ENCODE measurements at regions not wholly inside any gene's neighbourhood (a gene's known extent, or its start where the extent isn't known, plus 50 kb on each side); places are given as distances from the start of the nearest gene placed in this dataset.

DNA sequence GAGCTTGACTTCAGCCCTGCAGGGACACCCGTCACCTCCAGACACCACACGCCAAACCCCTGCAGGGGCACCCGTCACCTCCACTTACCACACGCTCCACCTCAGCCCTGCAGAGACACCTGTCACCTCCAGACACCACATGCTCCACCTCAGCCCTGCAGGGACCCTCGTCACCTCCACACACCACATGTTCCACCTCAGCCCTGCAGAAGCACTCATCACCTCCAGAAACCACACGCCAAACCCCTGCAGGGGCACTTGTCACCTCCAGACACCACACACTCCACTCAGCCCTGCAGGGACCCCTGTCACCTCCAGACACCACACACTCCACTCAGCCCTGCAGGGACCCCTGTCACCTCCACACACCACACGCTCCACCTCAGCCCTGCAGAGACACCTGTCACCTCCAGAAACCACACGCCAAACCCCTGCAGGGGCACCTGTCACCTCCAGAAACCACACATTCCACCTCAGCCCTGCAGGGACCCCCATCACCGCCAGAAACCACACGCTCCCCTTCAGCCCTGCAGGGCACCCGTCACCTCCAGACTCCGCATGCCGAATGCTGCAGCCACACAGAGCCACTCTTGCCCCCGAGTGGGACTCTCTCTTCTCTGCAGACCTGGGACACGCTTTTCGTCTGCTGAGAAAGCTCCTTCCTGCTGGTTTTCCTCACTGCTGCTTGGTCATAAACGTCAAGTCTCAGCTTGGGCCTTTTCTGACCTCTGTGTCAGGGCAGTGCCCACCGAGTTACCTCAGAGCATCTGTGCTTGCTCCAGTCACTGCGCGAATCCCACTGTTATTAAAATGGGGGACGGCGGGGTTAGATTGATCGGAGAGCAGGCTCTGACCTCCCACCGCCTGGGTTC, 77.5 kb upstream of the SALL3 start:
- H3K9me2 ChIP-seq (ENCODE audit: insufficient read depth, low read length) = no peaks in the 10 kb centered on the region
- ChIA-PET POLR2A (no interaction called here), CTCF (ENCODE audit: unreplicated experiment) (no interaction called here)
- H4K20me1 ChIP-seq (ENCODE audit: insufficient read depth, low read length) = no peaks in the 10 kb centered on the region
- no peak for DNase-seq (ENCODE audit: low spot score)
- TF ChIP-seq EZH2phosphoT487 (IDR thresholded peaks at IDR 0.05; ENCODE audit: borderline replicate concordance, low read depth, low read length) = no peak
- TF ChIP-seq, protein P1, sequence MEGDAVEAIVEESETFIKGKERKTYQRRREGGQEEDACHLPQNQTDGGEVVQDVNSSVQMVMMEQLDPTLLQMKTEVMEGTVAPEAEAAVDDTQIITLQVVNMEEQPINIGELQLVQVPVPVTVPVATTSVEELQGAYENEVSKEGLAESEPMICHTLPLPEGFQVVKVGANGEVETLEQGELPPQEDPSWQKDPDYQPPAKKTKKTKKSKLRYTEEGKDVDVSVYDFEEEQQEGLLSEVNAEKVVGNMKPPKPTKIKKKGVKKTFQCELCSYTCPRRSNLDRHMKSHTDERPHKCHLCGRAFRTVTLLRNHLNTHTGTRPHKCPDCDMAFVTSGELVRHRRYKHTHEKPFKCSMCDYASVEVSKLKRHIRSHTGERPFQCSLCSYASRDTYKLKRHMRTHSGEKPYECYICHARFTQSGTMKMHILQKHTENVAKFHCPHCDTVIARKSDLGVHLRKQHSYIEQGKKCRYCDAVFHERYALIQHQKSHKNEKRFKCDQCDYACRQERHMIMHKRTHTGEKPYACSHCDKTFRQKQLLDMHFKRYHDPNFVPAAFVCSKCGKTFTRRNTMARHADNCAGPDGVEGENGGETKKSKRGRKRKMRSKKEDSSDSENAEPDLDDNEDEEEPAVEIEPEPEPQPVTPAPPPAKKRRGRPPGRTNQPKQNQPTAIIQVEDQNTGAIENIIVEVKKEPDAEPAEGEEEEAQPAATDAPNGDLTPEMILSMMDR (conservative IDR thresholded peaks at IDR 0.05; ENCODE audit: low read length) = no peak
- no peak overlapping the region for H2AFZ ChIP-seq (ENCODE audit: low read length)
- H3K9me3 ChIP-seq (ENCODE audit: low read length) = no peaks in the 10 kb centered on the region
- H3K4me1 ChIP-seq (ENCODE audit: insufficient read depth, low read length, poor library complexity, severe bottlenecking) = no peaks in the 10 kb centered on the region
- no peak overlapping the region for H3K4me3 ChIP-seq (ENCODE audit: low read depth, low read length, poor library complexity, severe bottlenecking)
- intact Hi-C loops (cut with micrococcal nuclease; ENCODE audit: unreplicated experiment) = no loop called here
- H3K27ac ChIP-seq (ENCODE audit: low read depth, low read length, poor library complexity, severe bottlenecking) = no peak overlapping the region
- H3K4me2 ChIP-seq (ENCODE audit: low read length) = no peak overlapping the region
- BruUV-seq (replicated peaks) = no TSS peak
- no peaks in the 10 kb centered on the region for H3K79me2 ChIP-seq (ENCODE audit: insufficient read depth, low read depth, low read length)
- H3K36me3 ChIP-seq (ENCODE audit: insufficient read depth, low read length) = no peaks in the 10 kb centered on the region

DNA sequence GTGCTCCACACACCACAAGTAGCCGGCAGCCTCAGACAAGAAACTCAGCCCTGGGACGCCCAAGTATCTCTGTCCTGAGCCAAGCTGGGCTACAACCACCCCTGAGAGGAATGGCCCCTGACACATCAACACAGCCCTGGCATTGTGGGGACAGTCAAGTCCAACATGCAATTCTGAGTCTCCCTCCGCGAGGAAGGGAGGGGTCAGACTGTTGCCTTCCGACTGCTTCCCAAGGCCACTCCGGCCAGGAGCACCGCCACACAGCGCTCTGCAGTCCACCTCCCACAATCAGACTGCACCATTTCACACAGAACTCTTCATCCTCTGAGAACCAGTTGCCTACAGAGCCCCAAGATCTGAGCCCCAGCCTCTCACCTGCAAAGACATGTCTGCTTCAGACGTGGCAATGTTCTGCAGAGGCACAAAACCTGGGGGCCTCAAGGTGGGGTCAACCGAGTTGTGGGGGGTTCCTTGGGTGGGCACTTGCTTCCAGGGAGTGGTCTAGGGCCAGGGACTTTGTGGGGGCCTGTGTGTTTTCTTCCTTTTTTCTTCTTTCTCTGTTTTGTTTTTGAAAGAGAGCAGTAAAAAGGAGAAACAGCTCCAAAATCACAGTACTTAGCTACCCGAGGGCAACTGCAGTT, 76.7 kb upstream of the SALL3 start:
- BruUV-seq (replicated peaks) = no TSS peak
- no peak for DNase-seq (ENCODE audit: low spot score)

More for the DNA sequence above, 76.7 kb upstream of the SALL3 start:
- TF ChIP-seq, protein P1 (conservative IDR thresholded peaks at IDR 0.05; ENCODE audit: low read length) = no peak
- TF ChIP-seq EZH2phosphoT487 (IDR thresholded peaks at IDR 0.05; ENCODE audit: borderline replicate concordance, low read depth, low read length) = no peak
- Histone ChIP-seq H3K4me1 (ENCODE audit: insufficient read depth, low read length, poor library complexity, severe bottlenecking) (no peaks in the 10 kb centered on the region), H3K9me2 (ENCODE audit: insufficient read depth, low read length) (no peaks in the 10 kb centered on the region), H2AFZ (ENCODE audit: low read length) (no peak overlapping the region), H3K27ac (ENCODE audit: low read depth, low read length, poor library complexity, severe bottlenecking) (no peak overlapping the region), H3K36me3 (ENCODE audit: insufficient read depth, low read length) (no peaks in the 10 kb centered on the region), H3K79me2 (ENCODE audit: insufficient read depth, low read depth, low read length) (no peaks in the 10 kb centered on the region), H4K20me1 (ENCODE audit: insufficient read depth, low read length) (no peaks in the 10 kb centered on the region), H3K4me3 (ENCODE audit: low read depth, low read length, poor library complexity, severe bottlenecking) (no peak overlapping the region), H3K4me2 (ENCODE audit: low read length) (no peak overlapping the region), H3K9me3 (ENCODE audit: low read length) (no peaks in the 10 kb centered on the region)
- intact Hi-C loops (cut with micrococcal nuclease; ENCODE audit: unreplicated experiment) = no loop called here
- POLR2A ChIA-PET = no interaction called here
- CTCF ChIA-PET (ENCODE audit: unreplicated experiment) = no interaction called here
